ENCODE measurements at regions not wholly inside any gene's neighbourhood (a gene's known extent, or its start where the extent isn't known, plus 50 kb on each side); places are given as distances from the start of the nearest gene placed in this dataset.

DNA sequence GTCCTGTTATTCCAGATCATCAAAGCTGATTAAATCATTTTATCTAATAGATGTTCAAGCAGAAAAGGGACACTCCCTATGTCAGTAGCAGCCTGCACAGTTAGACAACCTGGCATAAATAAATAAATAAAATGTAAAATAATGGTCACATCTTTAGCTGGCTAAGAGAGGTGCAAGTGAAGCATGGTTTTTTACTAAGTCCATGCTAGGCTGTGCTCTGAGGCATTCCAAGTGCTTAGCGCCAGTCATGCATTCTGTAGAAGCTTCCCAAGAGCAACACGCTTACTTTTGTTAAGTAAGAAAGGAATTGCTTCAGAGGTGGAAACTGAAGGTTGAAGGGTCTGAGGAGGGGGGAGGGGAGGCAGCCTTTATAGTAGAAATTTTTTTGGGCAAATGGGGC, 351.2 kb downstream of the CDH2 start:
- no peaks in the 10 kb centered on the region for H3K27me3 ChIP-seq (ENCODE audit: insufficient read depth in 3 of 3, low read length in 2 of 3)
- WGBS, 3 donors = 73 to 88% (median 75%) methylated on average over 2 of the region's 2 CpGs
- H3K27ac ChIP-seq = no peak overlapping the region
- no peaks in the 10 kb centered on the region for H3K9me3 ChIP-seq
- DNase-seq = no peak
- no peak overlapping the region for H3K4me3 ChIP-seq
- intact Hi-C loops (cut with DNase I) = no loop called here
- TF ChIP-seq CTCF (IDR thresholded peaks at IDR 0.05) = no peak
- H3K4me1 ChIP-seq = no peaks in the 10 kb centered on the region
- ATAC-seq = no peak
- no peaks in the 10 kb centered on the region for H3K36me3 ChIP-seq (ENCODE audit: insufficient read depth in 1 of 2, low read depth in 1 of 2)

DNA sequence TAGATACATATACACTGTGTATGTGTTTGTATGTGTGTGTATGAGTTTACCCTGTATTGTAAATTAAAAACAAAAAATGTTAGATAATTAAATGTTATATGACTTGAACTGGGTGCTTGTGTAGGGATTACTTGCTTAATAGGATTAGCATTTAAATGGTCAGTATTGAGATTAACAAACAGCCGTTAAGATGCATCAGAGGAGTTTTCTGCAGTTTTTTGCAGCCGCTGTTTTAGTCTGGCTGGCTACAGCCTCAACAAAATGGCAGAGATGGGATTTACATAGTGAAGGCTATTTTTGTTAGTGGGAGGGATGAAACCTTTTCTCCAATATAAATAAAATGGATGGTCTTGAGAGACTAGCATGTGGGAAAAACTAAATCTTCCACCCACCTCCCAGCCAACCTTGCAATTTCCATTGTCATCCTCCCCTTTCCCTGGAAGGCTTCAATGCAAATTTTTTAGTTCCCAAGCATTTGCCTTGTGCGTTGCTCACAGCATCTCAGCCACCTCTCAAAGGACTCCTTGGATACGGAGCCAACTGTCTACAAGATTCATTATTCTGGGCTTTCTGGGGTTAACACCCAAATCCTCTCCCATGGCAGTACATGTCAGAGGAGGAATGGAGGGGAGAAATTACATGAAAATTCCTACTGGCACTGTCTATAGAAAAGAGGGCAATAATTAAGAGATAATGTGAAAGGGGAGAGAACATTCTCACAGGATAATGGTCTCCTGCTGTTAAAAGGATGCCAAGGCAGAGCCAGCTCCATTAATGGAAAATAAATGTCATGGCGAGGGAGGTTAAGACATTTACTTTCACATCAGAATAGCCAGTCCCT, 351.9 kb downstream of the CDH2 start:
- intact Hi-C loops (cut with DNase I) = no loop called here
- no peaks in the 10 kb centered on the region for H3K9me3 ChIP-seq
- no peaks in the 10 kb centered on the region for H3K27me3 ChIP-seq (ENCODE audit: insufficient read depth in 3 of 3, low read length in 2 of 3)
- ATAC-seq (no peak), DNase-seq (no peak)
- no peak overlapping the region for H3K27ac ChIP-seq
- WGBS, 3 donors = 56 to 68% (median 66%) methylated on average over 5 of the region's 5 CpGs
- TF ChIP-seq CTCF (IDR thresholded peaks at IDR 0.05) = no peak
- H3K36me3 ChIP-seq (ENCODE audit: insufficient read depth in 1 of 2, low read depth in 1 of 2) = no peaks in the 10 kb centered on the region
- H3K4me3 ChIP-seq = no peak overlapping the region
- H3K4me1 ChIP-seq = no peaks in the 10 kb centered on the region

DNA sequence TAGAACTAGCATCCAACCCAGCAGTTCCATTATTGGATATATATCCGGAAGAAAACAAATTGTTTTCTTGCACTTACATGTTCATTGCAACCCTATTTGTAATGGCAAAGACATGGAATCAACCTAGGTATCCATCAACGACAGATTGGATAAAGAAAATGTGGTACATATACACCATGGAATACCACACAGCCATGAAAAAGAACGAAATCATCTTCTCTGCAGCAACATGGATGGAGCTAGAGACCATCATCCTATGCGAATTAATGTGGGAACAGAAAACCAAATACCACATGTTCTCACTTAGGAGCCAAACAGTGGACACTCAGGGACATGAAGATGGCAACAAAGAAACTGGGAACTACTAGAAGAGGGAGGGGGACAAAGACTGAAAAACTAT, 352.7 kb downstream of the CDH2 start:
- Histone ChIP-seq H3K27ac (no peak overlapping the region), H3K4me1 (no peaks in the 10 kb centered on the region), H3K27me3 (ENCODE audit: insufficient read depth in 3 of 3, low read length in 2 of 3) (no peaks in the 10 kb centered on the region), H3K36me3 (ENCODE audit: insufficient read depth in 1 of 2, low read depth in 1 of 2) (no peaks in the 10 kb centered on the region), H3K4me3 (no peak overlapping the region), H3K9me3 (no peaks in the 10 kb centered on the region)
- whole genome bisulfite sequencing, 3 donors = 84 to 90% (median 87%) methylated on average over 4 of the region's 4 CpGs
- intact Hi-C loops (cut with DNase I) = no loop called here
- DNase-seq (no peak), ATAC-seq (no peak)
- TF ChIP-seq CTCF (IDR thresholded peaks at IDR 0.05) = no peak

GRCh38 chr18:27823053-27823452, 353.9 kb downstream of the CDH2 start:
- intact Hi-C loops (cut with DNase I) = no loop called here
- Histone ChIP-seq H3K4me1 (no peaks in the 10 kb centered on the region), H3K27me3 (ENCODE audit: insufficient read depth in 3 of 3, low read length in 2 of 3) (no peaks in the 10 kb centered on the region), H3K36me3 (ENCODE audit: insufficient read depth in 1 of 2, low read depth in 1 of 2) (no peaks in the 10 kb centered on the region), H3K4me3 (no peak overlapping the region), H3K27ac (no peak overlapping the region), H3K9me3 (no peaks in the 10 kb centered on the region)
- no peak for TF ChIP-seq CTCF (IDR thresholded peaks at IDR 0.05)
- WGBS, 3 donors = 73 to 79% (median 74%) methylated on average over 4 of the region's 4 CpGs
- DNase-seq = no peak
- no peak for ATAC-seq

- Histone ChIP-seq H3K4me1 (no peaks in the 10 kb centered on the region), H3K4me3 (no peak overlapping the region), H3K36me3 (ENCODE audit: insufficient read depth in 1 of 2, low read depth in 1 of 2) (no peaks in the 10 kb centered on the region), H3K27ac (no peak overlapping the region), H3K27me3 (ENCODE audit: insufficient read depth in 3 of 3, low read length in 2 of 3) (no peaks in the 10 kb centered on the region), H3K9me3 (no peaks in the 10 kb centered on the region)
- 41 to 60% (median 47%) methylated on average over 1 of the region's 1 CpG for WGBS, 3 donors
- DNase-seq (no peak), ATAC-seq (no peak)
- intact Hi-C loops (cut with DNase I) = no loop called here
- TF ChIP-seq CTCF (IDR thresholded peaks at IDR 0.05) = no peak
Observed at GRCh38 chr18:27808683-27809082, 368.2 kb downstream of the CDH2 start.

Data from psoas muscle (tissue), 7 donors.